ENCODE measurements at regions not wholly inside any gene's neighbourhood (a gene's known extent, or its start where the extent isn't known, plus 50 kb on each side); places are given as distances from the start of the nearest gene placed in this dataset.

- H3K4me3 Mint-ChIP-seq: no peak overlapping the region
- H3K4me3 ChIP-seq: no peak overlapping the region
- no peaks in the 10 kb centered on the region for H3K27me3 Mint-ChIP-seq (ENCODE audit: insufficient read depth, low read depth, poor library complexity)
- no peak overlapping the region for H3K4me2 ChIP-seq
- no peak overlapping the region for H2AFZ ChIP-seq
- H3K36me3 ChIP-seq (ENCODE audit: insufficient read depth): no peaks in the 10 kb centered on the region
- ATAC-seq (no peak), DNase-seq (ENCODE audit: low spot score) (no peak)
- TF ChIP-seq JUNB (IDR thresholded peaks at IDR 0.05; ENCODE audit: unreplicated experiment): no peak
- no peak for TF ChIP-seq POLR2AphosphoS5 (IDR thresholded peaks at IDR 0.05; ENCODE audit: low read depth)
- TF ChIP-seq EZH2phosphoT487 (IDR thresholded peaks at IDR 0.05; ENCODE audit: unreplicated experiment): no peak
- TF ChIP-seq CTCF (conservative IDR thresholded peaks at IDR 0.05; ENCODE audit: low read depth in 2 of 2): no peak
- no peak for TF ChIP-seq ZNF462 (CRISPR knock-in tag; IDR thresholded peaks at IDR 0.05)
- TF ChIP-seq CREB1 (CRISPR knock-in tag; IDR thresholded peaks at IDR 0.05; ENCODE audit: low read depth): no peak
- TF ChIP-seq NANOG (IDR thresholded peaks at IDR 0.05; ENCODE audit: borderline replicate concordance): no peak
- no peak for TF ChIP-seq EZH2 (IDR thresholded peaks at IDR 0.05; ENCODE audit: low read depth, unreplicated experiment)
- no peak for TF ChIP-seq ZNF331 (CRISPR knock-in tag; IDR thresholded peaks at IDR 0.05; ENCODE audit: low read depth)
- TF ChIP-seq ETS1 (IDR thresholded peaks at IDR 0.05): no peak
- TF ChIP-seq ZNF114 (CRISPR knock-in tag; IDR thresholded peaks at IDR 0.05): no peak
- TF ChIP-seq STAT1 (IDR thresholded peaks at IDR 0.05; ENCODE audit: unreplicated experiment): no peak
- TF ChIP-seq REST (IDR thresholded peaks at IDR 0.05; ENCODE audit: unreplicated experiment): no peak
- no peaks in the 10 kb centered on the region for H3K79me2 ChIP-seq (replicated peaks; ENCODE audit: insufficient read depth)
- no peaks in the 10 kb centered on the region for H3K9me3 Mint-ChIP-seq
- no peak overlapping the region for H3K27ac Mint-ChIP-seq
- H3K36me3 Mint-ChIP-seq (ENCODE audit: low read depth): no peaks in the 10 kb centered on the region
- H3K9me2 ChIP-seq (ENCODE audit: insufficient read depth): no peaks in the 10 kb centered on the region
- no peaks in the 10 kb centered on the region for H3K4me1 ChIP-seq (ENCODE audit: insufficient read depth)
- H3K27ac ChIP-seq (ENCODE audit: low read depth): no peak overlapping the region
- no peaks in the 10 kb centered on the region for H4K20me1 ChIP-seq (replicated peaks; ENCODE audit: insufficient read depth)
- no peaks in the 10 kb centered on the region; the same call in 2 of the 3 replicates for H3K4me1 Mint-ChIP-seq
- H3K27me3 ChIP-seq (ENCODE audit: insufficient read depth): no peaks in the 10 kb centered on the region
- H3F3A ChIP-seq (replicated peaks; ENCODE audit: low read depth): no peaks in the 10 kb centered on the region
These were observed 240.2 kb upstream of the PIK3C3 start for GRCh38 chr18:41714872-41715271.

All from GM23338 (cell line).